ENCODE measurements at regions not wholly inside any gene's neighbourhood (a gene's known extent, or its start where the extent isn't known, plus 50 kb on each side); places are given as distances from the start of the nearest gene placed in this dataset.
"Not testable (repeated sequence)": the region's sequence is repeated elsewhere in the genome, so short reads cannot be mapped to it uniquely, and the experiment has no call there.

GRCh38 chr1:30517666-30518065, 205.7 kb downstream of the MATN1 start:
- not testable (repeated sequence) for DNase-seq (ENCODE audit: insufficient read length, low spot score); FAIRE-seq

DNA sequence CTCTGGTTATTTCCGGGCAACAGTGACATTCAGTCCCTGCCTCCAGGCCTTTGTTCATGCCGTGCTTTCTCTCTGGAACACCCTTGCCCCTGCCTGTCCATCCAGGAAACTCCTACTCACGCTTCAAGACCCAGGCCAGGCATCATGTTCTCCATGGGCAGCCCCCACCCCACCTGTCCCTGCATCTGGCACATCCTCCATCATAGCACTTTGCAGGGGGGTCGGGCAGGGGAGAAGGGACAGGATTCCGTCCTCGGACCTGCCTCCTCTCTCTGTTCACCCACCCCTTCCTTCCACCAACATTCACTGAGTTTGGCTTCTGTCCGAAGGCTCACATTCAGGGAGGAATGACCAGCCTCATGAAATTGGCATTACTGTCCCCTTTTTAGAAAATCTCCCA, 206.1 kb downstream of the MATN1 start:
- DNase-seq (ENCODE audit: insufficient read length, low spot score); FAIRE-seq: not testable (repeated sequence)

- no peak for FAIRE-seq
- no peak for DNase-seq (ENCODE audit: insufficient read length, low spot score)
Observed at GRCh38 chr1:30516485-30516858, 206.9 kb downstream of the MATN1 start.

DNA sequence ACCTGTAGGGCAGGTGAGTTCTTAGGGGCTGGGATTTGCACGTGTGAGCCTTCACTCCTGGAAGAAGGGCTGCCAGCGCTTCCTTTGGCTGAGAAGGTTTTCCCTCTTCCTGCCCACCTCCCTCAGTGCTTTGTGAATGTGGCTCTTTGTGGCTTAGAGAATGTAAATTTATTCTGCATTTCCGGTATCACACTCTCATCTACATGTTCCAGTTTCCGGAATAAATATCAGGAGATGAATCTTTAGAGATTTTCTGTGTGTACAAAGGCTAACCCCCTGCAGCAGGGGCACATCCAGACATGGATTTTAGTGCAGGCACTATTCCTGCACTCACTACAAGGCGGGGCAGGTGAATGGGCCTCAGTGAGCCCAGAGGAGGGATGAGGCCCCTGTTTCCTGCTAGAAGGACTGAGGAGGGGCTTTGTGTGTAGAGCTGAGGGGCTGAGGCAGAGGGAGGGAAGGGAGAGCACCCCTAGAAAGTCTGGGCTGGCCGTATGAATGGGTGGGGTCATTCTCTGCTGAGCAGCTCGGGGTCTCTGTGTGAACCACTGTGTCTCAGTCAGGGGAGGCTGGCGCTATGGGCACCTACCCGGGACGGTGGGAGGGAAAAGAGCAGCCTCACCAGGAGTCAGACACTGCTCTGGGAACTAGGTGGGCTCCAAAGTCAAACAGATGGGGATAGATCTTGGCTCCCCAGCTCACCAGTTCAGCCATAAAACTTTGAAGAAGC, 207.5 kb downstream of the MATN1 start:
- no peak for FAIRE-seq
- no peak for DNase-seq (ENCODE audit: insufficient read length, low spot score)

GRCh38 chr1:30514945-30515344, 208.4 kb downstream of the MATN1 start:
- no peak for FAIRE-seq
- no peak for DNase-seq (ENCODE audit: insufficient read length, low spot score)

GRCh38 chr1:30514137-30514654, 209.2 kb downstream of the MATN1 start:
- FAIRE-seq (no peak), DNase-seq (ENCODE audit: insufficient read length, low spot score) (no peak)

DNA sequence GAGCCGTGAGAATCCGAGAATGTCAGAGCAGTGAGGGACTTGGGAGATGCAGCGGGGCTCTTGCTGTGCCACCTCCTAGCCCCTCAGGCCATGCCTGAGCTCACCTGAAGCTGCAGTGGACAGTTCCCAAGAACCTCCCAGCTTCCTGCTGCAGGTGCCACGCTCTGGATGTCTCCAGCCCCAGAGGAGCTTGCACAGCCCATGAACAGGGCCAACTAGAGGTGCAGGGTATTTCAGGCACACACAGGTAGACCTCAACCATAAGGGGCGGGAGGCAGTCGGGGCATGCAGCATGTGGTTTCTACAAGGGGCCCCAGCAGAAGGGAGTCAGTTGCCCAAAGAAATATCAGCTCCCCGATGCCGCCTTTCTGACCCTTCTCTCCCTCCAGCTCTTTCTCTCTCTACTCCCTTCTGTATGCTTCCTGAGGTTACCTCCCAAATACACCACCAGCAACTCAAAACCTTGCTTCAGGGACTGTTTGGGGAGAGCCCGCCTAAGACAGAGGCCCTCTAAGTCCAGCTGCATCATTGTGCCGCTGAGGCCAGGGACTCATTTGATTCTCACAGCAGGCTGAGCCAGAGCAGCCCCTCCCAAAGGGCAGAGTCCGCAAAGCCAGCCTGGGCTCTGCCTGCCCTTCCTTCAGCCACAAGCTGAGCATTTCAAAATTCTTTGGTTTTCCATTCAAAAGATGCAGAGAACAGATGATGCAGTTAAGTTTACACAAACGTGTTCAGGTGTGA, 209.8 kb downstream of the MATN1 start:
- no peak for DNase-seq (ENCODE audit: insufficient read length, low spot score)
- FAIRE-seq, result no peak

- no peak for FAIRE-seq
Observed at GRCh38 chr1:30512914-30513265, 210.5 kb downstream of the MATN1 start.

DNA sequence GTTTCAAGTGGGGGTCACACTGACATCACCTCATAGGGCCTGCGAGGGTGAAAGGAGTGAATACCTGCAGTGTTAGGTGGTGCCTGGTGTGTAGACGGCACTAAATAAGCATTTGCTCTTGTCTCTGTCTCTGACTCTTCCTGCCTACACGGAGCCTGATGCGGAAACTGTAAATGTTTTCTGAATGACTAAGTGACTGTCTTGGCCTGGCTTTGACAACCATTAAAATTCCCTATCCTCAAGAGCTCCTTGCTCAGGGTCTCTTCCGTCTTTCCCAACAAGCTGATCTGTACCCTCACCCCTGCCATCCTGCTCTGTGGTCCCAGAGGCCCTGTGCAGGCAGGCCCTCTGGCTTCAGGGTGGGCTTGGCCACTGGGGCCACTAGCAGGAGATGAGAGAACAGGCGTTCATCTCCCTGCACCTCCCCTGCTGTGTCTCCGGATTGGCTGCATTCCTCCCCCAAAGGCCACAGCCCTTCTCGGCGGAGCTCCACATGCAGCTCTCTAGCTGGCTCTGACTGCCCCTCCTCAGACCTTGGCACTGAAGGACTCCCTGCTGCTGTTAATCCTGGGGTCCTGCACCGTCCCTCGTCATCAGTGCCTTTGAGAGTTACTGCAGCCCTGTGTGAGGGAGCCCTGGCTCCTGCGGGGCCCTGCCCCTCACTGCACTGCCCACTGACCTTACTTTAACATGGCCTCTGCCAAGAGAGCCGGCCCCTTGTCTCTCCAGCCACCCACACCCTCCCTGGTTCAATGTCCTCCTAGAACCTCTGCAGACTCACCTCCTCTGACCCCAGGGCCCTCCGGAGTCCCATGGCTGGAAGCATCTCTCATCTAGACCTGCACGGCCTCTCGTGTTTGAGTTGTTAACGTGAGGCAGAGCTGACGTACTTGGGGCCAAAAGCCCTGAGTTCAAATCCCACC, 211.1 kb downstream of the MATN1 start:
- DNase-seq (ENCODE audit: insufficient read length, low spot score), result peak; percentile 21
- FAIRE-seq, result no peak

More at GRCh38 chr1:30512914-30513265, 210.5 kb downstream of the MATN1 start:
- no peak for DNase-seq (ENCODE audit: insufficient read length, low spot score)

GRCh38 chr1:30511563-30511962, 211.8 kb downstream of the MATN1 start:
- FAIRE-seq (peak; percentile 49), DNase-seq (ENCODE audit: insufficient read length, low spot score) (no peak)

GRCh38 chr1:30511106-30511505, 212.3 kb downstream of the MATN1 start:
- DNase-seq (ENCODE audit: insufficient read length, low spot score) (no peak), FAIRE-seq (no peak)

DNA sequence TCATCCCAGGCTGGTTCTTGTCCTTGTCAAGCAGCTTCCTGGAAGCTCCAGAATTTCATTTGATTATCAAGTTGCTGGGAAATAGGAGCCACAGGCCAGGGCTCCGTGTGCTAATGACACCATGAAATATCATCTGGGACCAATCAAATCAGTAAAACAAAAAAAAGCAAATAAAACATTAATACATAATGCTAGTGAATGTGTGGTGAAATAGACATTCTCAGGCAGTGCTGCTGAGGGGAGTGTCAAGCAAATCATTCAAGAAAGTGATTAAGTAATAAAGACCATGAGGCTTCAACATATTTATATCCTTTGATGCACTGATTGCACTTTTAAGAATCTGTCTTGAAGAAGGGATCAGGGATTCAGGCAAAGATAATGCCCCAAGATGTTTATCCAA, 213.7 kb downstream of the MATN1 start:
- DNase-seq (ENCODE audit: insufficient read length, low spot score), result no peak
- no peak for FAIRE-seq

- no peak for FAIRE-seq
- DNase-seq (ENCODE audit: insufficient read length, low spot score), result no peak
Observed at GRCh38 chr1:30508611-30509010, 214.8 kb downstream of the MATN1 start.

GRCh38 chr1:30508175-30508448, 215.3 kb downstream of the MATN1 start:
- FAIRE-seq, result no peak
- no peak for DNase-seq (ENCODE audit: insufficient read length, low spot score)

DNA sequence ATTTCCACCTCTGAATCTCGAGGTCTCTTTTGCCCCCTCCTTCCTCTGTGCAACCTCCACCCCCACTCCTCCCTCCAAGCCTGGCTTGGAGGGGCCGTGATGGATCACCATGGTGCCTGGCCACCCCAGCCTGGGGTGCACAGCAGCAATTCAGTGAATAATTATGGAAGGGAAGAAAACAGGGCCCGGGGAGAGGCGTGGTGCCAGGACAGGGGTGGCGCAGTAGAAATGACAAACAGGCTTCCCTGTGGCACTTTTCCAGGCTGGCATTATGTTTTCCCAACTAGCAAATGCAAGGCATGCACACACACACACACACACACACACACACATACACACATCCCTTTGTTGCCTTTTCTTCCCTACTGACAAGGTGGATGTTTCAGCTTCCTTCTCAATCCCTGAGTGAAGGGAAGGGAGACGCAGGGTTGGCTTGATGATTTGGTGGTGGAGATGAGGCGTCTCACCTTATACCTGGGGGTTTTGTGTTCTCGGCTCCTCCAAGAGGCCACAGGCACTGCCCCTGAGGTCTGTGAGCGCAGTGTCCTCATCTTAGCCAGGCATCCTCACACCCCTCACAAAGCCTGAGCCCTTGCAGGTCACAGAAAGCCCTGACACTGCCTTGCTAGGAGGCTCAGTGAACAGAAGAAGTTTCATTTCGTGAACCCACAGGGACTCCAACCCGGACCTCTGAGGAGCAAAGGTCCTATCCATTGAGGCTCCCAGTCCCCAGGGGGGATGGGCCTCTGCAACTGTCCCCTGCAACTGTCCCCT, 215.8 kb downstream of the MATN1 start:
- FAIRE-seq (no peak), DNase-seq (ENCODE audit: insufficient read length, low spot score) (no peak)

DNA sequence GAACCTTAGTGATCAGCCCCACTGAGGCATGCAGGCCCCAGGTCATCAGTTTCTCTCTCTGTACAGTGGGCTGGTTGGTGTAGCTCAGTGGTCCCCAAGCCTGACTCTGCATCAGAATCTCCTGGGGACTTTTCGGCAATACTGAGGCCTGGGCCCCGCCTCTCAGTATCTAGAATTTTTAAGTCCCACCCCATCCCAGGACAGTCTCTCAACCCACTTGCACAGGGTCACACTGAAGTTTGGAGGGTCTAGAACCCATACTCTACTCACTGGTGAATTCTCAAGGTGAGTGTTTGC, 216.4 kb downstream of the MATN1 start:
- FAIRE-seq (no peak), DNase-seq (ENCODE audit: insufficient read length, low spot score) (no peak)

- FAIRE-seq (no peak), DNase-seq (ENCODE audit: insufficient read length, low spot score) (no peak)
Observed at GRCh38 chr1:30506291-30507015, 216.9 kb downstream of the MATN1 start.

DNA sequence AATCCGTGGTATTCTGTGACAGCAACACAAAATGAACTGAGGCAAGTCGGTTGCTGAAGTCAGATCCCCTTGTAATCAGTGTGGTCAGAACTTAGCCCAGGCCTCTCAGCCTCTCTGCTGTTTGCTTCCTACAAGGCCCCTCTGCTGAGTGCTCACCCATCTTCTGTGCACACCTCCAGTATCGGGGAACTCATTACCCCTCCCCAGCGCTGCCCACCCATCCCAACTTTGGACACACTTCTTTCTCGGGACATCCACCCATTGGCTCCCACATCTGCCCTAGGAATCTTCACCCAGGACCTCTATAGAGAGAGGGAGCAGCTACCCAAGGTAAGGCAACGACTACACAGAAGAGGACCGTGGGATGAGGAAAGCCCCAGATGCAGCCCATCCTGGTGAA, 217.5 kb downstream of the MATN1 start:
- FAIRE-seq (no peak), DNase-seq (ENCODE audit: insufficient read length, low spot score) (no peak)

DNA sequence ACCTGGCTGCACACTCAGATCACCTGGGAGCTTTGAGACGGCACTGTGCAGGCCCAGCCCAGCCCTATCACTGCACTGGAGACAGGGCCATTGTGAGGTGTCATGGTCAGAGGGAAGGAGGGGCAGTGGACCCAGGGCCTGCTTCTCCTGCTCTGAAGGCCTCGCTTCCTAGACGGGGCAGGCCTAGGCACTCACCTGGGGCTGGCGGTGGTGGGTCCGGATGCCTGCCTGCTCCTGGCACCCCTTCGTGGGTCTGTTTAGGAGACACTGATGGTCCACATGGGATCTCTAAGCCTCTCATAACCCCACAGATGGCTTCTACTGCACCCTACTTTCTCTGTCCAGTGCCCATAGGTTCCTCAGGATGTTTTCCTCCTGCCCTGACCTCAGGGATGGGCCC, 230.9 kb downstream of the MATN1 start:
- FAIRE-seq, result no peak

DNA sequence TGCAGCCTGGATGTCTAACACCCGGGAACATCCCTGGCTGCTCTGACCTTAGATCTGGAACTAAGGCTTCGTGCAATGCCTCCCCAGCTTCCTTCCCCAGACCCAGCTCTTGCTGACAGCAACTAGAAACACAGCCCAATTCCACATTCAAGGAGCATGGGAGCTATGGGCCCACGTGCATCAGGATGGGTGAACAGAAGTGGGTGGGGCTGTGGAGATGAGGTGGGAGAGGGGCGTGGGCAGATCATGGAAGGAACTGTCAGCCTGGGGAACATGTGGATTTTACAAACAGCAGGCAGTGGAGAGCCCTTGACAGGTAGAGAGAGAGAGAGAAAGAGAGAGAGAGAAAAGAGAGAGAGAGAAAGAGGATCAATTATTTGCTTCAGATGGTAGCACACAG, 231.6 kb downstream of the MATN1 start:
- DNase-seq (ENCODE audit: insufficient read length, low spot score) (no peak), FAIRE-seq (no peak)

More for the DNA sequence above, 230.9 kb downstream of the MATN1 start:
- DNase-seq (ENCODE audit: insufficient read length, low spot score), result no peak
